CD4-positive, alpha-beta T cell (primary cell): ENCODE measurements at regions not wholly inside any gene's neighbourhood (a gene's known extent, or its start where the extent isn't known, plus 50 kb on each side); places are given as distances from the start of the nearest gene placed in this dataset.

Experiments
- ATAC-seq: fragments of 200-7000 bp; cut with Tn5 transposase; one replicate; pipeline ENCODE4 v1.10.0; 2022; ENCODE audit warnings: mild to moderate bottlenecking; ENCODE audit not compliant: poor library complexity
- CTCF ChIA-PET: fragments of 350-600 bp; sonication (Branson Sonifier 250); formaldehyde crosslinking; loops from one replicate; lab custom pipeline; 2021; ENCODE audit warnings: antibody characterized with exemption, inconsistent platforms; lab: Charles Lee
- POLR2A ChIA-PET: fragments of 350-600 bp; sonication (Branson Sonifier 250); formaldehyde crosslinking; loops from one replicate; lab custom pipeline; 2021; ENCODE audit warnings: antibody characterized with exemption, inconsistent platforms; lab: Charles Lee
- DNase-seq, 14 experiments: peaks; one replicate each; pipeline ENCODE4 v3.0.0-alpha.2; 2013 to 2020; ENCODE audit warnings: mixed read lengths in 2 of 14
- H3K27ac ChIP-seq, 2 donors: one replicate each; pipeline versions ENCODE4 v1.5.1 to v1.7.0; 2013; ENCODE audit warnings: low read length in 2 of 2, low read depth in 1 of 2, mild to moderate bottlenecking in 1 of 2
- H3K27me3 ChIP-seq, 2 experiments: 1 replicate in 1 of 2; 2 replicates in 1 of 2; pipeline versions ENCODE4 v1.6.1 to v1.7.0; 2013; ENCODE audit warnings: low read length in 2 of 2, control low read depth in 1 of 2, mild to moderate bottlenecking in 1 of 2, moderate library complexity in 1 of 2; ENCODE audit not compliant: insufficient read depth in 2 of 2, control insufficient read depth in 1 of 2
- H3K36me3 ChIP-seq: one replicate; pipeline ENCODE4 v1.6.1; 2013; ENCODE audit warnings: low read length, control low read depth; ENCODE audit not compliant: insufficient read depth
- H3K4me1 ChIP-seq: one replicate; pipeline ENCODE4 v1.6.1; 2013; ENCODE audit warnings: low read length, control low read depth; ENCODE audit not compliant: insufficient read depth
- H3K4me3 ChIP-seq: one replicate; pipeline ENCODE4 v1.5.1; 2013; ENCODE audit warnings: mild to moderate bottlenecking, low read length, moderate library complexity
- H3K9me3 ChIP-seq, 2 experiments: 1 replicate in 1 of 2; 2 replicates in 1 of 2; pipeline versions ENCODE4 v1.6.1 to v1.7.0; 2013; ENCODE audit warnings: low read length in 2 of 2, mild to moderate bottlenecking in 2 of 2, control low read depth in 1 of 2, moderate library complexity in 1 of 2; ENCODE audit not compliant: control insufficient read depth in 1 of 2, insufficient read depth in 1 of 2
- H3K27ac Mint-ChIP-seq: one replicate; pipeline ENCODE4 v1.8.0; 2020; ENCODE audit warnings: mixed read lengths
- H3K27me3 Mint-ChIP-seq: one replicate; pipeline ENCODE4 v1.8.0; 2021; ENCODE audit warnings: mixed read lengths
- H3K36me3 Mint-ChIP-seq: one replicate; pipeline ENCODE4 v1.8.0; 2021; ENCODE audit warnings: low read depth, mixed read lengths
- H3K4me1 Mint-ChIP-seq: one replicate; pipeline ENCODE4 v1.8.0; 2021; ENCODE audit warnings: low read depth, mixed read lengths
- H3K4me3 Mint-ChIP-seq: one replicate; pipeline ENCODE4 v1.8.0; 2020; ENCODE audit warnings: mild to moderate bottlenecking, mixed read lengths
- H3K9me3 Mint-ChIP-seq: one replicate; pipeline ENCODE4 v1.8.0; 2020; ENCODE audit warnings: mixed read lengths
- CTCF ChIP-seq: fragments of 200-600 bp; IDR thresholded peaks from one replicate; pipeline ENCODE4 v1.8.0; 2022; ENCODE audit warnings: antibody characterized with exemption, mild to moderate bottlenecking
- intact Hi-C, 2 experiments: fragments of 100-400 bp; cut with DNase I in 1 of 2; cut with micrococcal nuclease in 1 of 2; formaldehyde crosslinking; loops; one replicate each; pipeline versions ENCODE4 v1.15.1 to v1.9.0; 2023 to 2025; cut with DNase I, micrococcal nuclease

GRCh38 chr12:98156697-98157096 lies 358.7 kb upstream of the TMPO start:
- H3K27ac ChIP-seq, result no peak overlapping the region
- H3K36me3 Mint-ChIP-seq, result no peaks in the 10 kb centered on the region
- H3K36me3 ChIP-seq, result no peaks in the 10 kb centered on the region
- H3K4me3 Mint-ChIP-seq, result no peak overlapping the region
- intact Hi-C loops, result no loop called here
- DNase-seq (no peak), ATAC-seq (no peak)
- TF ChIP-seq CTCF, result no peak
- no peak overlapping the region for H3K4me3 ChIP-seq
- H3K27me3 ChIP-seq, result peaks cover 3 to 4% of the 10 kb centered on the region in 2 experiments
- H3K27me3 Mint-ChIP-seq, result no peaks in the 10 kb centered on the region
- no peaks in the 10 kb centered on the region for H3K4me1 Mint-ChIP-seq
- H3K9me3 Mint-ChIP-seq, result no peaks in the 10 kb centered on the region
- H3K27ac Mint-ChIP-seq, result no peak overlapping the region
- CTCF ChIA-PET, result no interaction called here
- no peaks in the 10 kb centered on the region for H3K9me3 ChIP-seq
- POLR2A ChIA-PET, result no interaction called here
- no peaks in the 10 kb centered on the region for H3K4me1 ChIP-seq

- CTCF ChIA-PET, result no interaction called here
- no peaks in the 10 kb centered on the region for H3K27me3 ChIP-seq
- ATAC-seq (no peak), DNase-seq (no peak)
- H3K27ac ChIP-seq, result no peak overlapping the region
- TF ChIP-seq CTCF, result no peak
- no peaks in the 10 kb centered on the region for H3K9me3 ChIP-seq
- intact Hi-C loops, result no loop called here
- H3K4me1 ChIP-seq, result no peaks in the 10 kb centered on the region
- Mint-ChIP-seq H3K4me3 (no peak overlapping the region), H3K36me3 (no peaks in the 10 kb centered on the region), H3K27ac (no peak overlapping the region), H3K4me1 (no peaks in the 10 kb centered on the region), H3K27me3 (peaks cover 6% of the 10 kb centered on the region), H3K9me3 (no peaks in the 10 kb centered on the region)
- POLR2A ChIA-PET, result no interaction called here
- no peak overlapping the region for H3K4me3 ChIP-seq
- H3K36me3 ChIP-seq, result no peaks in the 10 kb centered on the region
Observed at GRCh38 chr12:98162906-98163678, 352.3 kb upstream of the TMPO start.

DNA sequence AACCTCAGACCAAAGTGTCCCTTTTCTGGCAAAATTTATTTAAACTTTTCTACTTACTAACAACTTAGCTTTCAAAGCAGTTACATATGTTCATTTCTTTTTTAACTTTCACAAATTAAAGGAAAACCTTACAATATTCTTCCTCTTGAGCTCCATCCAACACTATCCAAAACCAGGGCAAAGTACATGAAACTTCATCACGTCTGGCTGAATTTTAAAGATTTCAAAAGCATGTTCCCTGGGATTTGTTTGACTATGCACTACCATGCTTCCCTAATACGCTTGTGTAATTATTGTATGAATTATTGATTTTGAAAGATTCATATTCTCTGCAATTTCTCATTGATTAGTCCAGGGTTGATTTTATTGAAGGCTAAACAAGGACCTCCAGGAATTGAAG lies 343.1 kb upstream of the TMPO start:
- Mint-ChIP-seq H3K36me3 (no peaks in the 10 kb centered on the region), H3K27me3 (peaks cover 4% of the 10 kb centered on the region), H3K4me1 (no peaks in the 10 kb centered on the region), H3K4me3 (no peak overlapping the region), H3K27ac (no peak overlapping the region), H3K9me3 (peaks cover 2% of the 10 kb centered on the region)
- DNase-seq (no peak), ATAC-seq (no peak)
- POLR2A ChIA-PET, result no interaction called here
- Histone ChIP-seq H3K27ac (no peak overlapping the region), H3K36me3 (no peaks in the 10 kb centered on the region), H3K27me3 (no peaks in the 10 kb centered on the region), H3K4me1 (no peaks in the 10 kb centered on the region), H3K4me3 (no peak overlapping the region), H3K9me3 (no peaks in the 10 kb centered on the region)
- TF ChIP-seq CTCF, result no peak
- intact Hi-C loops, result no loop called here
- CTCF ChIA-PET, result no interaction called here
